HG03060 (cell line): ENCODE measurements at regions not wholly inside any gene's neighbourhood (a gene's known extent, or its start where the extent isn't known, plus 50 kb on each side); places are given as distances from the start of the nearest gene placed in this dataset.

Source experiments
- ATAC-seq: cut with Tn5 transposase; IDR thresholded peaks from one replicate; pipeline ENCODE4 v1.9.1; 2021; ENCODE audit warnings: low read depth, moderate number of reproducible peaks; ENCODE audit not compliant: unreplicated experiment

DNA sequence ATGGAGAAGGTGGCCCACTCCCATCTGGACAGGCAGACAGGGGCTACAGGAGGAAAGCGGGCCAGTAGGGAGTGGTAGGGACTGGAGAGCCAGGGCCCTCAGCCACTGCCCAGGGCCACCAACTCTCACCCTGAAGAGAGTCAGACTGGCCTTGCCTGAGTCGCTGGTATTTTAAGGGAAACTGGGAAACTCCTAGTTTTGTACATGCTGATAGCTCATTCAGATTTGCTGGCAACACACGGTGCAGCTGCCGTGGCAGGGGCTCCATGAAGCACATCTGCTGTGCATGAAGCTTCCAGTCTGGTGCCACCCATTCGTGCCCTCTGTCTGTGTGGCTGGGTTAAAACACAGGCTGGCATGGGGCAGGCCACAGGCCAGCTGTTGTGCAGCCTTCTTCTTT, 137.3 kb upstream of the GLI2 start:
- ATAC-seq = no peak

DNA sequence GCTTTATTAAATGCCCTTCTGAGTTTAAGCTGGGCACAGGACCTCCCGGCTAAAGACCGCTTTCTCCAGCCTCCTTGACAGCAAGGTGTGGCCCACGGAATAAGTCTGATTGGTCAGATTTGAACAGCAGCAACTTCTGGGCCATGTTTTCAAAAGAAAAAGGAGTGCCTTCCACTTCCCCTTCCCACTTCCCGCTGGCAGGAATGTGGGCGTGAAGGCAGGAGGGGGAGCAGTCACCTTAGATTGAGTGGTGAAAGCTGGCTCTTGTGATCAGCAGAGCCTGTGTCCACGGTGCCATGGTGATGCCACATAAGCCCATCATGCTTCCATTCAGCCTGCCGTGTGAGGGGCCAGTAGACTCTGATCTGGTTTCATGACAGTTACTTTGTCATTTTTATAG, 136.6 kb upstream of the GLI2 start:
- ATAC-seq = no peak

DNA sequence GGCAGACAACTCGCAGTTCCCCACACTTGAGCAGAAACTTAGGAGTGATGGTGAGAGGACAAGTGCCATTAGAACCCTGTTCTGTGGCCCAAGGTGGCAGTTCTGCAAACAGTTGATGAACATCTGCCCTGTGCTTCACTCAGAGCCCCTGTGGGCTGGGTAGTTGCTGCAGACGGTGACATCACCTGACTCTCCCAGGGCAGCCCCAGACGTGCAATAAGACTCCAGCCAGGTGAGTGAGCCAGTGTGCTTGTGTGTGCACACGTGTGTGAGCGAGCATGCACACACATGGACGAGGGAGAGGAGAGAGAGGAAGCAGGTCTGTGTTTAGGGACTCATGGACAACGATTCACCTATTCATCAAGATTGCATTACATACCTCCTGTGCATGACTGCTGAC, 136.0 kb upstream of the GLI2 start:
- ATAC-seq = no peak

DNA sequence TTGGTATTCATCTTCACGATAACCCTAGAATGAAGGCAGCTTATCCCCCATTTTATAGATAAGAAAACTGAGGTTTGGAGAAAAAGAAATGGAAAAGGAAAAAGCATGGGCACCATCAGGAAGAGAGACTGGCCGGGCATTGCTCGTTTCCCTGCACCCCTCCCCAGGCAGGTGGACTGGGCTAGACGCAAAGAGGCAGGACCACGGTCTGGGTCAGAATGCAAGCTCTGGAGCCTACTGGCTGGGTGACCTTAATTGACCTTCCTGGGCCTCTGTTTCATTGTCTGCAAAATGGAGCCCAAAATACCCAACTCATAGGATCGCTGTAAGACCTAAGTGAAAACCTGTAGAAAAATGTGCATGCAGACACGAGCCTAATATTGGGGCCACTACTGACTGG, 135.3 kb upstream of the GLI2 start:
- no peak for ATAC-seq

DNA sequence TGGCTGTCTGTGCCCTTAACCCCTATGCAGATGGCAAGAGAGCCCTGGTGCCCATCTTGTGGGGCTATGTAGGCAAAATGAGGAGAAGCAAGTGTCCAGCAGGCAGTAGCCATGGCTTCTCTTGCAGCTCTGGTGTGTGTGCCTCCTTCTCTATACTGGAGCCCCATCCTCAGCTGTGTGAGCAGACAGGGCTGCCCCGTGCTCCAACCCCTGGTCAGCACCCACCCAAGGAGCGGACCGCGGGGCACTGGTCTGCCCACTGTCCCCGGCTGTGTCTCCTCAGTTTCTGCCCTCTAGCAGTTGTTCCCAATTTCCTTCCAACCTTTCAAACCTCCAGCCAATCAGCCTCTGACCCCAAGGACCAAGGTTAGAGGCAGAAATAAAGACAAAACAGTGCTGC, 134.9 kb upstream of the GLI2 start:
- ATAC-seq = no peak

DNA sequence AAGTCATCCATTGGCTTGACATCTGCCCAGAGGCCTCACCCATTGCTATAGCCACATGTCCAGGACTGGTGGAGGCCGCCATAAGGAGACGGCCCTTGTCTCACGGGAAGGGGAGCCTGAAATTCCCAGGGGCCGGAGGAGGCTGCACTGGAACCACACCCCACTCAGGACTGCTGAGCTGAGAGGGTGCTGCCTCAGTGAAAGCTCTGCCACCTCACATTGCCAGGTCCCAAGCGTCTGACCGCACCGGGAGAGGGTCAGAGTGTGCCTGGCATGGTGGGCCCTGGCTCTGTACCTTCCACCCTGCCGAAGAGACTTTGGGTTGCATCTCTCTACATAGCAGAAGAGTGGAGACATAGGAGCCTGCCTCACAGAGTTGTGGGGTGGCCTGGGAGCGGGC, 134.1 kb upstream of the GLI2 start:
- no peak for ATAC-seq

DNA sequence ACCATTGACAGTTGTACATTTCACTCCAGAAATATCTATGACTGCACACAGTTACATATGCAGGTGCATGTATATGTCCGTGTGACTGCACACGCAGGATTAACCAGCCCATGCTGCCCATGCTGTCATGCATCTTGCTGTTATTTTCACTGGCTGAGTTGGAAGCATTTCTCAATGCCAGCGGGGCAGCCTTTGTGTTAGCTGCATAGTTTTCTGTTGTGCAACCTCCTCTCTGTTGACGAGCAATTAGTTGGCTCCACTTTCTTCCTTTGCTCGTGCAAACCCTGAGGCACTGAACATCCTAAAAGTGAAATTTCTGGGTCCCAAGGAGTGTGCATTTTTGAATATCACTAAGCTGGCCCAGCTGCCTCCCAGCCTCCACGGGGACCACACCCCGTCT, 133.4 kb upstream of the GLI2 start:
- no peak for ATAC-seq

DNA sequence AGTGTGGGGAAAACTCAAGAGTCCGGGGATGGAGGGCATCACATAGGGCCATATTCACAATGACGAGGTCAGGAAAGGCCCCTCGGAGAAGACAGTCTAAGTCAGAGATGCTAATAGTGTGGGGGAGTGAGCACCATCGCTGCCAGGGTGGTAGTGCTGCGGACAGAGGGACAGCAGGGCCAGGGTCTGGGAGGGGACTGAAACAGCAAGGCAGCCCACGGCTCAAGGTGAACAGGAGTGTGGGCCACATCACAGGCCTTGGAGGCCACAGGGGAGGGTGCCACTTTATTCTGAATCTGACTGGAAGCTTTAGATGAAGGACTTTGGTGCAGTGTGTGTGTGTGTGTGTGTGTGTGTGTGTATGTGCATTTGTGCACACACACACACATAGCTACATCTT, 130.9 kb upstream of the GLI2 start:
- no peak for ATAC-seq

DNA sequence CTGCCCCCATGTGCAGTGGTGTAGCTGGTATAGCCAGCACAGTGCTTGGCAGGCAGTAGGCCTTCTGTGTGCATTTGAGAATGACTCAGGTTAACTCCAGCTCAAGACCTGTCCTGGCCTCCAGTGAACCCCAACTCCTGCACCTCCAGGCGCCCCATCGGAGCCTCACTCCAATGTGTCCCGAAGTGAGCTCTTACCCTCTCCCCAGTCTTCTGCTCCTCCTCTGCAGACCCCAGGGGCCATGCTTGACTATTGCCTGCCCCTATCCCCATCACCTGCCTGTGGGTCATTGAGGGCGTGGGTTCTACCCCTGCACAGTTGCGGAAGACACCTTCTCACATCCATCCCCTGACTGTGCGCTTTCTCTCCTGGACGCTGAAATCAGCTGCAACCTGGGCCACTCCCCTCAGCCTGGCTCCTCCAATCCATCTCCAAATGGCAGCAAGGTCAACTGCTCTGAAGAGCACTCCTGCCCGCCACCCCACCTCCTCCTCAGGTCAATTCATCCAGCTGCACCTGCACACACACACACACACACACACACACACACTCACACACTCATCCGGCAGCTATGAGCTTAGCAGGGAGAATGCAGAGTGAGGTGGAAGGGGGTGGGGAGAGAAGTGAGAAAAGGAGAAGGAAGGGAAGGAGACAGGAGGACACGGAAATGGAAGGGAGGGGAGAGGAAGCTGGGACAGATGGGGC, 130.3 kb upstream of the GLI2 start:
- no peak for ATAC-seq

DNA sequence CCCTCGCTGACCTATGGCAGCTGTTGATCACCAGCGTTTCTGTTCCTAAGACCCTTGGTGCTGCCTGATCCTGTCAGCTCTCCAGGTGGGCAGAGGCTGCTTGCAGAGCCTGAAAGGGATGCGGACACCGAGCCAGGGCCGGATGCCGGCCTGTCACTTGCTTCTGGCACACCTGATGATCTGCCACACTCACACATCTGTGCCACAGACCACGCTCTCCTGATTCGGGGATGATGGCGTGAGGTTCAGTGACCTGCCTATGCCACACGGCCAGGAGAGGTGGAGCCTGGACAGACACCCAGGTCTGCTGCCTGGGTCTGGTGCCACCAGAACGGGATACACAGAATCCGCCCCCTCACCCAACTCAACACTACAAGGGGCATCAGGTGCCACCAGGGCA, 129.4 kb upstream of the GLI2 start:
- ATAC-seq = no peak

DNA sequence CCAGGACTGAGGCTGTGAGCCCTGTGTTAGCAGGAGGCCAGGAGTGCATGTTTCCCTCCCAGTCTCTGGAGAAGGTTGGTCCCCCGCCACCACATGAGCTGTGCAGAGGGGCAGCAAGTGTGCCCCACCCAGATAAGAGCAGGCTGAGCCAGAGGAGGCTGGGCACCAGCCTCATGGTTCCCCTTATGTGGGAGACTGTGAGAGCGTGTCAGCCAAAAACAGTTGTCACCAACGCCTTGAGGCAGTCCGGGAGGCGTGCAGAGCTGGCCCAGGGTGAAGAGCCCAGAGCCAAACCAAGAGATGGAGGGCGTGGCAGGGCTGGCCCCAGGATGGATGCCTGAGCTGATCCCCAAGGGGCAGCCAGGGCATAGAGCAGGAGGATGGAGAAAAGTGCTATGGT, 128.7 kb upstream of the GLI2 start:
- no peak for ATAC-seq

DNA sequence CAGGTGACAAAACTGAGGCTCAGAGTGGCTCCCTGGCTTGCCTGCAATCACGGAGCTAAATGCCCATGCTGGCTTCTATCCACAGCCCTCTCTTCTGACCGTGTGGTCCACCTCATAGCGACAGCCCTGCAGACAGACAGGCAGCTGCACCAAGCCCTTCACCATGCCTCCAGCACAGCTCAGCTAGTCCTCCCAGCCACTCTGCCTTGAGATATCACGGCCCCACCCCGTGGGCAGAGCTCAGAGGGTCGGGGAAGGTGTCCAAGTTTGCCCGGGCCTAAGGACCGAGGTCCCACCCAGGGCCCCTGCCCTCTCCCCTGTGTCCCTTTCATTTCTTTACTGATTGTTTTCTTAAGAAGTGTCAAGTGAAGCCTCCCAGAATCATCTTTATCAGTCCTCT, 128.2 kb upstream of the GLI2 start:
- no peak for ATAC-seq

DNA sequence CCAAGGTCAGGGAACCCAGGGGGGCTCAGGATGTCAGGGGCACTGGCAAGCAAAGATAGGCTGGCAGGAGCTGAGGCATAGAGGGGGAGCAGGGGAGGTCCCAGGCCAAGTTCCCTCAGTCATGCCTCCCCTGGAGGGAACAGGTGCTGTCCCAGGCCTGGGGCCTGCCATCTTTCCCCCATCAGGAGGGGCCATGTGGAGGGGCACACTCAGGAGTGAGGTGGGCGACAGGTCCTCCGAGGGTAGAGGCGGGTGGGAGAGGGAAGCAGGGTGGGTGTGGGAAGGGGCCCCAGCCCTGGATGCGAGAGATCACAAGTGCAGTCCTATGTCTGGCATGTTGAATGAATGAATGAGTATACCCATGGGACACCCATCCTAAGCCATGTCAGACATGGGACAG, 127.7 kb upstream of the GLI2 start:
- no peak for ATAC-seq

DNA sequence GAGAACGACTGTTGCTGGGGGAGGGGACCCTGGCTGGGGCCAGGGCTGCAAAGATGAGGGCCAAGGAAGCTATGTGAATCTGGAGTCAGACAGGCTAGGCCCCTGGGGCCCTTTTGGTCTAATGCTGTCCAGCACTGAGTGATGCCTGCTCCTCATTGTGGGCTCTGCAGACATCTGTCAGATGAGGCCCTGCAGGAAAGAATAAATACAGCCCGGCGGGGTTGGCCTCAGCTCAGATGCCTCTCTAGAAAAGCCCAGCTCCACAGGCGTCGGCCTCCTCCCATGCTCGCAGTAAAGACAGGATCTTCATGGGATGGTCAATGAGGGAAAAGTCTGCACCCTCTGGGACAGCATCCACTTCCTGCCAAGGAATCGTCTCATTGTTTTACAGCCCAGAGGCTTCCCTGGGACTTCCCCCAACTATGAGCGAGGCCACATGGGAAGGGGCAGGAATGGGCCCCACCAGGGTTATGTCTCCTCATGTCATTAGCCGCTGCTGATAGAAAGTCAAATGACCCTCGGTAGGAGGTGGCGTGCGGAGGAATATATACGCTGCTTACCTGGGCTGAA, 125.8 kb upstream of the GLI2 start:
- ATAC-seq = no peak

DNA sequence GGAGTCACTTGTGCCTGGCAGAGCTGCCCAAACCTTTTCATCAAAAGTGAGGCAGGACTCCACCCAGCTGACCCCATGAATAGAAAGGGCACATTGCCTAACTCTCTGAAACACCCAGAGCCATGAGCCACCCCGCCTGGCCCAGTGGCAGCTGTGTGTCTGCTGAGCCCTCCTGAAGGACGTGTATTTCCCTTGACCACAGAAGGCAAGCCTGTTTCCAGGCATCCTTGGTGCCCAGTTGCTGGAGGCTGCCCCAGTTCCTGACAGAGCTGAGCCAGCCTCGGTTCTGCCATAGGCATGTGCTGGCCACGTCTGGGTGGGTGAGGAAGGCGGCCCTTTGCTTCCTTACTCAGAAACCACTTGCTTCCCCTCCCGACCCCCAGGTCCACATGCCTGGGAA, 124.7 kb upstream of the GLI2 start:
- no peak for ATAC-seq

DNA sequence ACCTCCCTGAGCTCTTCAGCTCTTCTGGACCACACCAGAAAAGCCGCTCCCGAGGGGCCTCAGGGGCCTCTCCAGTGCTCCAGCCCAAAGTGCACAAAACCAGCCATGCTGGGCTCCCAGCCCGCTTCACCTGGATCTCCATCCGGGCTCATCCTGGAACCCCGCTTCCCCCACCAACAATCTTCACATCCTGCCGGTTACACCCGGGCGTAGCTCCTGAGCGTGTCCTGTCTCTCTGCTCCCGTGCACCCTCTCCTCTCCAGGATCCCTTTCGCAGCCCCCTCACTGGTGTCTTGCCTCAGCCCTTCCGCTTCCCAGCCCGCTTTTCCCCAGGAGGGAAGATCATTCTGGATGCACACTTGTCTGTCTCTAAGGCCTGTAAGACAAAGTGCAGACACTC, 123.7 kb upstream of the GLI2 start:
- no peak for ATAC-seq

DNA sequence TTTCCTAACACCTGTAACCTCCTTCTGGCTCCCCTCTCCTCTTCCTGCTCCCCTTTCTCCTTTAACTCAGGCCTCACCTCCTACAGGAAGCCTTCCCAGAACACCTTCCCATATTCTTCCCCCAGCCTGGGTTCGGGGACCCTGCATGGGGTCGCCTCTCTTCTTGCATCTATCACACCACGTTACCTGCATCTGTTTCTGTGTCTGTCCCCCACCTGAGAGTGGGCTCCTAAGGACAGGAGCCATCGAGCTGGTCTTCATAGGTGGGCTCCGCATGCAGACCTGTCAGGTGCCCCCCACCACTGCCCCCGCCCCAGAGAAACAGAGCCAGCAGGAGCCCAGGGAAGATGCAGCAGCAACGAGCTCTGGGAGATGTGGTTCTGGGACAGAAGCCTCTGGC, 123.2 kb upstream of the GLI2 start:
- no peak for ATAC-seq

DNA sequence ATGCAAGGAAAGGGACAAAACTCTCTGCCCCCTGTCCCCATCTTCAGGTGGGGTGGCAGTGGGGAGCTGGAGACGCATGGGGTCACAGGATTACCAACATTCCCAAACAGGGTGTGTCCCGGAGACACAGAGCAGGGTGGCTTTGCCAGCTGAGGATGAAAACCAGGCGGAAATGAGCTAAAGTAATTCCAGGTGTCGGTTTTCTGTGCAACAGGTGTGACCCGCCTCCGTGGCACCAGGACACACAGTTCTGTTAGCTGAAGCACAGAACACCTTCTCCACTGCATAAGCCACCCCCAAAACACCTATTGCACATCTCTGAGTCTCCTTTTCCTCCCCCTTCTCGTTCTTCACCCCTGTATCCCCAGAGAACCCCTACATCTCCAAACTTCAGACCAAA, 122.7 kb upstream of the GLI2 start:
- no peak for ATAC-seq

DNA sequence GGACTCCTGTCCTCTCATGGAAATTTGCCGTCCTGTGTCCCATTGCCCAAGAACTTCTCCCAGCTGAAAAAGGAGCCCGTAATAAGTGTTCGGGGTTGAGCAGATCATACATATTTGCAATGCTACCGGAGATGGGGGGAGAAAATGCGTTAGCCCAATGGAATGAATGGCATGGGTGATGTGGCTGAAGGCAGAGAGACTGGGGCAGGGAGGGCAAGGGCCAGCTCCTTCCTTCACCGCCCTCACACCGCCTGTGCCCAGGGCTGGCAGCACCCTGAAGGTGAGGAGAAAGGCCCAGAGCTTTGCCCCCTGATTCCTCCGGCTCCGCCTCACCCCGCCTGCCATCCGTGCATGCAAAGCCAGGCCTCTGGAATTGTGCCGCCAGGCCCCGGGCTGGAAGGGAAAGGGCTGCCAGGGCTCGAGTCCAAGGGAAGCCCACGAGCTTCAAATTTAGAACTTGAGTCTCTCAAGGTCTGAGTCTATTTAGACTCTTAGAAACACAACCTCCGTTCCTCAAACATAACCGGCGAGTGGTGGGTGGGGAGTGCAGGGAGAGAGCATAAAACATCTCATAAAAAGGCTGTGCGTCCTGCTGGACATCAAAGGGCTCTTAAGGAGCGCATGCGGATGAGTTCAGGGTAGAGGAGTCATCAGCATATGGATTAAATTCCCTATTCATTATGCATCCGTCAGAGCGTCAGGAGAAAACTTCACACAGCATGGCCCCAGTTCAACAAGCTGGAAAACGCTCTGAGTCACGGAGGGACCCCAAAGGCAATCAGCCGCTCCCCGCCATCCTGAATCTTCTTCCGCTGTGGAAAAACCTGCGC, 121.7 kb upstream of the GLI2 start:
- no peak for ATAC-seq

DNA sequence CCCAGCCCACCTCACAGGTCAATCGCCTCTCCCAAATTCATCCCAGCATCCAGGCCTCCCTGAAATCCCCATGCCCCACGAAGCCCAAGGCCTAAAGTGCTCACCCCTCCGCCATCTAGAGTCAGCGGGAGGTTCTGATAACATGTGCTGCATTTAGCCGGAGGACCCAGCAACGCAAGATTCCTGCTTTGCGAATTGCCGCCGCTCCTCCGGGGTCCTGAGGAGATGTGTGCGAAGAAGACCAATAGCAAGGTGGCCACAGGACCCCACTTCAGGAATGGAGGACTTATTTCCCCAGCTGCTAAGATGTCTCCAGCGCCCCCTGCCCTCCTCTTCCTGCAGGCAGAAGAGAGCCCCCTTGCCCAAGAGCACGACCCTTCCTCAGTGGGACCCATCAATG, 120.8 kb upstream of the GLI2 start:
- no peak for ATAC-seq

DNA sequence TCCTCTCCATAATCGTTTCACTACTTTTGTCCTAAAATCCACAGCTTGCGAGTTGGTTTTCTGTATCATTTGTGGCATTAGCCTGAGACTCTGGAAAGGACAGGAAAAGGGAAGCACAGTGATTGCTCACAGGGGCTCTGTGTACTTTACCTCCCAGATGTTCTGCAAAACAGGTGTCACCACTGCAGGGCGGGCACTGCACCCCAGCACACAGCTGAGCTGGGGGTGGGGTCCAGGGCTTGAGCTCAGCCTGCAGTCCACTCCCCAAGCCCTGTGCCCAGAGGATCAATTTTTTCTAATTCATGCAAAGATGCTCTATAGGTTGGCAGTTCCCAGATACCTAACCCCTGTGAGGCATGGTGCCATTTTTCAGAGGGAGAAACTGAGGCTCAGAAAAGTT, 119.4 kb upstream of the GLI2 start:
- ATAC-seq = no peak

DNA sequence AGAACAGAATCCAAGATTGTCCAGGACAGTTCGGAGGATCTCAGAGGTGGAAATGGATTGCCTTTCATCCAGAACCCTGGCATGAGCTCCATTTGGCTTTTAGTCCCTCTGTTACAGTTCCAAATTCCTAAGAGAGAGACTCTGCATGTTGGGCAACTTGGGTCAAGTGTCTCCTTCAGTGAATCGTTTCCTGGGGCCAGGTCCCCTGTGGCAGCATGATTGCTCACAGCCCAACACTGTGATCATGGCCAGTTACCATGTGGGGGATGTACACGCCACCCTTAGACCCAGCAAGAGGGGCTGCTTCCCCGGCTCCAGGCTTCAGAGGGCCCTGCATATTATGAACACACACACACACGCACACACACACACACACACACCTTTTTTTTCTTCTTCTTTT, 118.6 kb upstream of the GLI2 start:
- ATAC-seq = no peak
